Urinary bladder (tissue), 3 donors: ENCODE measurements at regions not wholly inside any gene's neighbourhood (a gene's known extent, or its start where the extent isn't known, plus 50 kb on each side); places are given as distances from the start of the nearest gene placed in this dataset.
"Not testable (repeated sequence)": the region's sequence is repeated elsewhere in the genome, so short reads cannot be mapped to it uniquely, and the experiment has no call there.

Source experiments
- DNase-seq: peaks from one replicate; pipeline ENCODE4 v3.0.0-alpha.2; 2015; ENCODE audit errors: extremely low spot score
- H3K27ac ChIP-seq: one replicate; pipeline ENCODE4 v1.5.1; 2013; ENCODE audit warnings: low read depth, mild to moderate bottlenecking, moderate library complexity
- H3K36me3 ChIP-seq: one replicate; pipeline ENCODE4 v1.6.1; 2013; ENCODE audit warnings: mild to moderate bottlenecking, moderate library complexity; ENCODE audit not compliant: insufficient read depth
- H3K4me1 ChIP-seq: one replicate; pipeline ENCODE4 v1.6.1; 2013; ENCODE audit warnings: mild to moderate bottlenecking, moderate library complexity; ENCODE audit not compliant: insufficient read depth
- H3K4me3 ChIP-seq: one replicate; pipeline ENCODE4 v1.5.1; 2013; ENCODE audit warnings: low read depth, low read length
- WGBS: extraction: QIAGEN DNeasy Blood & Tissue Kit; methylation state at CpG from one replicate; pipeline ENCODE4 v1.1.7; 2013; 5-methylcytosine and 5-hydroxymethylcytosine counted together
- donor health status: healthy with polysubstance abuse.
- donor health status: healthy.

- H3K36me3 ChIP-seq, H3K4me1 ChIP-seq, H3K4me3 ChIP-seq, H3K27ac ChIP-seq: not testable (repeated sequence)
- WGBS, result 8% methylated on average over 11 of the region's 11 CpGs
- DNase-seq, result peak; percentile 20
Measured at GRCh38 chr20:30500447-30500820, 757.0 kb upstream of the DEFB115 start.

GRCh38 chr20:30500829-30501440, 756.5 kb upstream of the DEFB115 start:
- DNase-seq, result no peak
- Histone ChIP-seq H3K36me3 (no peaks in the 10 kb centered on the region), H3K27ac (no peak overlapping the region), H3K4me3 (no peak overlapping the region), H3K4me1 (no peaks in the 10 kb centered on the region)
- 62% methylated on average over 23 of the region's 23 CpGs for WGBS

- Histone ChIP-seq H3K27ac (no peak overlapping the region), H3K4me3 (no peak overlapping the region), H3K36me3 (no peaks in the 10 kb centered on the region), H3K4me1 (no peaks in the 10 kb centered on the region)
- no peak for DNase-seq
Measured at GRCh38 chr20:30502670-30503069, 754.8 kb upstream of the DEFB115 start.

GRCh38 chr20:30503204-30503603, 754.3 kb upstream of the DEFB115 start:
- H3K27ac ChIP-seq, H3K4me1 ChIP-seq, H3K36me3 ChIP-seq, DNase-seq, H3K4me3 ChIP-seq: not testable (repeated sequence)
- WGBS, result 40% methylated on average over 1 of the region's 1 CpG

GRCh38 chr20:30503992-30504570, 753.4 kb upstream of the DEFB115 start:
- DNase-seq, result no peak
- 61% methylated on average over 3 of the region's 3 CpGs for WGBS
- H3K27ac ChIP-seq, result no peak overlapping the region
- no peaks in the 10 kb centered on the region for H3K36me3 ChIP-seq
- no peaks in the 10 kb centered on the region for H3K4me1 ChIP-seq
- no peak overlapping the region for H3K4me3 ChIP-seq

GRCh38 chr20:30505566-30505965, 751.9 kb upstream of the DEFB115 start:
- WGBS, result 83% methylated on average over 9 of the region's 9 CpGs
- no peak for DNase-seq
- Histone ChIP-seq H3K27ac (no peak overlapping the region), H3K36me3 (no peaks in the 10 kb centered on the region), H3K4me3 (no peak overlapping the region), H3K4me1 (no peaks in the 10 kb centered on the region)

GRCh38 chr20:30506100-30506499, 751.4 kb upstream of the DEFB115 start:
- no peak for DNase-seq
- H3K27ac ChIP-seq, result no peak overlapping the region
- no peaks in the 10 kb centered on the region for H3K36me3 ChIP-seq
- H3K4me3 ChIP-seq, result no peak overlapping the region
- no peaks in the 10 kb centered on the region for H3K4me1 ChIP-seq
- 73% methylated on average over 18 of the region's 18 CpGs for WGBS

GRCh38 chr20:30508382-30508781, 749.1 kb upstream of the DEFB115 start:
- H3K36me3 ChIP-seq, H3K4me3 ChIP-seq, H3K4me1 ChIP-seq, DNase-seq, H3K27ac ChIP-seq: not testable (repeated sequence)
- 94% methylated on average over 21 of the region's 21 CpGs for WGBS

- H3K27ac ChIP-seq, result no peak overlapping the region
- H3K4me3 ChIP-seq, result no peak overlapping the region
- 87% methylated on average over 39 of the region's 39 CpGs for WGBS
- no peaks in the 10 kb centered on the region for H3K4me1 ChIP-seq
- no peak for DNase-seq
- H3K36me3 ChIP-seq, result no peaks in the 10 kb centered on the region
Measured at GRCh38 chr20:30511322-30512030, 746.0 kb upstream of the DEFB115 start.

- Histone ChIP-seq H3K4me3 (no peak overlapping the region), H3K36me3 (no peaks in the 10 kb centered on the region), H3K27ac (no peak overlapping the region), H3K4me1 (no peaks in the 10 kb centered on the region)
- no peak for DNase-seq
- 92% methylated on average over 38 of the region's 38 CpGs for WGBS
Measured at GRCh38 chr20:30513050-30513628, 744.3 kb upstream of the DEFB115 start.

GRCh38 chr20:30515915-30516314, 741.5 kb upstream of the DEFB115 start:
- H3K4me3 ChIP-seq, H3K4me1 ChIP-seq, H3K27ac ChIP-seq, H3K36me3 ChIP-seq, DNase-seq: not testable (repeated sequence)
- 89% methylated on average over 13 of the region's 13 CpGs for WGBS

- 89% methylated on average over 10 of the region's 10 CpGs for WGBS
- H3K4me1 ChIP-seq, H3K4me3 ChIP-seq, H3K36me3 ChIP-seq, H3K27ac ChIP-seq, DNase-seq: not testable (repeated sequence)
Measured at GRCh38 chr20:30518906-30519305, 738.6 kb upstream of the DEFB115 start.

- not testable (repeated sequence) for H3K27ac ChIP-seq, DNase-seq, H3K4me3 ChIP-seq, H3K4me1 ChIP-seq, H3K36me3 ChIP-seq
- 88% methylated on average over 15 of the region's 15 CpGs for WGBS
Measured at GRCh38 chr20:30521686-30522415, 735.6 kb upstream of the DEFB115 start.
